ENCODE measurements at regions not wholly inside any gene's neighbourhood (a gene's known extent, or its start where the extent isn't known, plus 50 kb on each side); places are given as distances from the start of the nearest gene placed in this dataset.

DNA sequence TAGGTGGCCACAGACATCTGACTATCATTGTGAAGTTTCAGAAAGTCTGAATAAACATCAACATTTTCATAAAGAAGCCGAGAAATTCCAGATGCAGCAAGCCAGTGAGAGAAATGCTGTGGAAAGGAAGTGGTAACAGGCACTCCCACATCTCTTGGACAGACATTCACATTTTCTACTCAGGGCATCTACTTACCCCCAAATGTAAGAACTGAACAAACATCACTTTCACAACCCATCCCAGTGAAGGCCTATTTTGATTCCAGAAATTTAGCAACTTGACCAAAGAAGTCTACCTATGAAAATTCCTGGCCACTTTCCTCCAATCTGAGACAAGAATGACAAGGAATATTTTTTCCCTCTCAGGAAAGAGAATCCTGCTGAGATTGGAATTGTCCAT is 224.8 kb upstream of the DCBLD2 start:
- TF ChIP-seq CTCF (IDR thresholded peaks at IDR 0.05) (no peak), EZH2phosphoT487 (IDR thresholded peaks at IDR 0.05) (no peak), EZH2 (IDR thresholded peaks at IDR 0.05) (no peak)

Data from neural progenitor cell (in vitro differentiated cells).